ENCODE measurements at regions not wholly inside any gene's neighbourhood (a gene's known extent, or its start where the extent isn't known, plus 50 kb on each side); places are given as distances from the start of the nearest gene placed in this dataset.

GRCh38 chr1:219665089-219665488 lies 52.2 kb upstream of the ZC3H11B start:
- TF ChIP-seq CTCF (conservative IDR thresholded peaks at IDR 0.05; ENCODE audit: low read length) (no peak), EZH2phosphoT487 (IDR thresholded peaks at IDR 0.05; ENCODE audit: borderline replicate concordance) (no peak)
